C4-2B (cell line): ENCODE measurements at regions not wholly inside any gene's neighbourhood (a gene's known extent, or its start where the extent isn't known, plus 50 kb on each side); places are given as distances from the start of the nearest gene placed in this dataset.

ENCODE experiments used
- H3K27ac ChIP-seq: fragments of 450-650 bp; 2 replicates; pipeline ENCODE4 v1.5.1; 2017
- CTCF ChIP-seq: fragments of 450-650 bp; conservative IDR thresholded peaks from 2 replicates; pipeline ENCODE4 v1.5.1; 2017; ENCODE audit warnings: mild to moderate bottlenecking
- ZFX ChIP-seq: fragments of 450-650 bp; IDR thresholded peaks from 2 replicates; pipeline ENCODE4 v1.6.1; 2017

- TF ChIP-seq CTCF (no peak), ZFX (no peak)
- no peak overlapping the region for H3K27ac ChIP-seq
These were observed 443.9 kb downstream of the FGF9 start for GRCh38 chr13:22114630-22115311.

DNA sequence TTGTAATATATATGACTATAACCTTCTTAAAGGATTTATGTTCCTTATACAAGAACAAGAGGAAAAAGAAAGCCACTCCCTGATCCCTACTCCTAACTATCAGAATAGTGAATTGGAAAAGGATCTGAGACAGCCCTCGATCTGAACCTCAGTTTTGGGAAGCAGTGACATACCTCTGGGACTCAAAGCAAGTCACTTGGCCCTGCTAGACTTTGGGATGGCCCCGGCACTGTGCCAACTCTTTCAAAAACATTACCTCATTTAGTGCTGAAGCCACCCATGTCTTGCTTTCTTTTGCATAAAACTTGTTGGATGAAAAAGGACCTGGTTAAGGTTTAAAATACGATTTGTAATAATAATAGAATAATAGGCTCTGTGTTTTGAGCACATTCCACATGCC lies 447.3 kb downstream of the FGF9 start:
- H3K27ac ChIP-seq, result no peak overlapping the region
- TF ChIP-seq ZFX (no peak), CTCF (no peak)

GRCh38 chr13:22120646-22121045 lies 449.8 kb downstream of the FGF9 start:
- H3K27ac ChIP-seq, result no peak overlapping the region
- TF ChIP-seq CTCF (no peak), ZFX (no peak)

- no peak overlapping the region for H3K27ac ChIP-seq
- TF ChIP-seq ZFX (no peak), CTCF (no peak)
These were observed 450.4 kb downstream of the FGF9 start for GRCh38 chr13:22121146-22121739.

DNA sequence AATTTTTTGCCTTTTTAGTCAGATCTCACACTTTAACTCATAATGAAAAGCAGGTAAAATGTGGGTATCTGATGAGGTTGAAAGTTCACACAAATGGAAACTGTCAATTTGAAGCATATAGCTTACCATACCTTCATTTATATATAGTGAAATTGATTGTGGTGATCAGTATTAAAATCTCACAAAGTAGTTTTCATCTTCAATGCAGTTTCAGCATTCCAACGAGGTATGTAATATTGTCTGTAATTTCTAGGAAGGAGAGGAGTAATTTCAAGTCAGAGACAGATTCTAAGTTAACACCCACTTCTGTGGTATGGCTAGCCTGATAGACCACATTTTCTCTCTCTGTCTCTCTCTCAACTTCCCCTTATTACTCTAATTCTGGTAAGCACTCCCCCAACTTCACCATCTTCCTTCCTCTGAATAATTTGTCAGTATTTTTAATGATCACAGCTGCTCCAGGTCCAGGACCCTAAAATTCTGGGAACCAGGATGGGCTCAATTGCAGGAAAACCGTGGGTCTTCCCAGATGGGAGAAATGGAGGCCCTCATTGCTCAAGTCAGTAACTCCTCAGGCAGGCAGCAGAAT lies 455.7 kb downstream of the FGF9 start:
- TF ChIP-seq CTCF, result no peak
- no peak for TF ChIP-seq ZFX
- H3K27ac ChIP-seq, result no peak overlapping the region

DNA sequence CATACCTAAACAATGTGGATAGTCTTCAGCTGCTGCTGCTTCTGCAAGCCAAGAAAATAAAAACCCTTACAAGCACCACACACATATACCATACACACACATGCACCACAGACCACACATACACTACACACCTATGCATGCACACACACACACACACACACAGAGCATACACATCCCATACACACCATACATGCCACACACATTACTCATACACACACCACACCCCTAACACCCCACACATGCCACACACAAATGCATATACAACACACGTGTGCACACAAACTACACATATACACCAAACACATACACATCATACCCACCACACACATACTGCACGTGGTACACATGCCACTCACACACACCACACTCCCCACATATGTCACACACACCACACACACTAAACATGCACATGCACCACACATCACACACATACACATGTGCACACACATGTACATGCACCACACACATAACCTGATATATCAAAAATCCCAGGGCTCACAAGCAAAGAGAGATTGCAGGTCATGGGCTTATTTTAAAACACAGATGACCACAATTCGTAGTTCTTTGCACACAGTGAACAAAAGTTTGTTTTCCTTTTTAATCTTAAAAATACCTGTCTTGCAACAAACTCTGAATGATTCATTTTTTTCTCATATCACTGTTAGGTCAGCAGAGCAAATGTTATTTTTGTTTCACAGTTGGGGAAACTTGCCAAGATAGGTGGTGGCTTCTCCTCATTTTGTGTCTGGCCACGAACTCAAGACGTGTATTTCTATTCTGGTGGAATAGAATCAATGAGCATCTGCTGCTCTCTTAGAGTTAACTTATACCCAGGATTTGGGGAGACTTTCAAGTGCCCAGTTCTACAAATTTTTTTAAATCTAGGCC lies 456.6 kb downstream of the FGF9 start:
- H3K27ac ChIP-seq, result no peak overlapping the region; the same call in 1 of the 2 replicates
- TF ChIP-seq CTCF (no peak), ZFX (peak; percentile 20; the same call in 1 of the 2 replicates)
